ENCODE measurements at regions not wholly inside any gene's neighbourhood (a gene's known extent, or its start where the extent isn't known, plus 50 kb on each side); places are given as distances from the start of the nearest gene placed in this dataset.
A peak's percentile ranks its signal among the peaks of the same experiment; 100 is the strongest.

DNA sequence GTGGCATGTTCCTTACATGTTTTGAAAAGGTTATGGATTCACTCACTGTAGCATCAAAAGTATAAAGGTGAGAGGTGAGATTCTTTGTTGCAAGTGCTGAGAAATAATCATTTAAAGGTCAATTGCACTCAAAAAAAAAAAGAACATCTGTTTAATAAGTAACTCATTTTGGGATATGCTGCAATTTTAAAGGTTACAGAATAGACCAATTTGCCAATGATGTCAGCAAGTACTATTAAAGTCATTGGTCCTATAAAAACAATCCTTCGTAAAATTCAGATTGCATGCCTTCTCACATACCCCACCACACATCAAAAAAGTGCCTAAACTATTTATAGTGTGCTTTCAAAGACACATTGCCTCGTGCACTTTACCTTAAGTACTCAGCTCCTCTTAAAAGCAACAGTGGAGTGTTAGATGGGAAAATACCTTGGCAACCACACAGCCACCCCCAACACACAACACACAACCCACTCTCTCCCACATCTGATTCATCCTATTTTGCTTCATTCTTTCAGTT, 218.2 kb upstream of the ADGRL2 start:
- DNase-seq (ENCODE audit: low read depth, low spot score) = no peak

DNA sequence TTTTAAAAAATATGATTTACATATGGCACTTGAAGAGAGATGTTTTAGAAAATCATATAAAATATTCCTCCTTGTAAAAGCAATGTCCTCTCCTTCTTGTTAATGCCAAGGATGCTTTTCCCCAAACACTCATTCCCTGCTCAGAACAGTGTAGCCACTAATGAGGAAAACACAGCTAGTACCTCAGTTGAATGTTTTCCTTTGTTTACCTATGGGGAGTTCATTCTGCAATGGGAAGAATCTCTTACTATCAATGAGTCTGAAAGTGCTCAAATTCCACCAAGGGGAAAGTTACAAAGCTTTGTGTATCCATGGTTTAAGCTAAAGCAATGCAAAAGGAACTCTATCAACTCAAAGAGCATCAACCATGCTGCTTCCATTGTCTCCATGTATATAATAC, 221.9 kb upstream of the ADGRL2 start:
- DNase-seq (ENCODE audit: low read depth, low spot score) = no peak

DNA sequence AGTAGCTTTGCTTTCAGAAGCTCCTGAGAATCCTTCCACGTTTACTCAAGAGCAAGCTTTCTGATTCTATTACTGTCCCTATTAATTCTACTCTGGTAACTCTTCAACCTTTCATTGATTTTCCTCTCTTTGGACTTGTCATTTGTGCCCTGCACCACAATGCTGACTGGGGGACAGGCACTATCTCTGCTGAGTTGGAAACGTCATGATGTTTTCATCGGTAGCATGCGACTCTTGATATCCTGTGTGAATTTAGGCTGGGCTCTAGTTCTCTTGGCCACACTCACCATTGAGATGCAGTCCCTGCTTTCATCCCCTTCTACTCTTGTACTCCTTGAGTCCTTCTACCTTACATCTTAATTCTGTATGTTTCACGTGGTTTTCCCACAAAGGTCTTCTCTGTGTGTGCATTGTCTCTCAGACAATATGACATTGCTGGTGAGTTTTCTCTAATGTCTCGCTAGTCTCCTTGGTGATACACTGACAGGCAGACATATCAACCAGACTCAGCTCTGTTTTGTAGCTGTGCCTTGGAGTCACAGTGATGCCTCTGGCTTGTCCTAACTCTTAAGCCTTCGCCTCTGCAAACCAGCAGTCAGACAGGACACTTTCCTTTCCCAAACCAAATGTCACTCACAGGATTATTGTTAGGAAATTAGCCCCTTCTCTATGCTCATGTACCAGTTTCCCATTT, 223.6 kb upstream of the ADGRL2 start:
- no peak for DNase-seq (ENCODE audit: low read depth, low spot score)

DNA sequence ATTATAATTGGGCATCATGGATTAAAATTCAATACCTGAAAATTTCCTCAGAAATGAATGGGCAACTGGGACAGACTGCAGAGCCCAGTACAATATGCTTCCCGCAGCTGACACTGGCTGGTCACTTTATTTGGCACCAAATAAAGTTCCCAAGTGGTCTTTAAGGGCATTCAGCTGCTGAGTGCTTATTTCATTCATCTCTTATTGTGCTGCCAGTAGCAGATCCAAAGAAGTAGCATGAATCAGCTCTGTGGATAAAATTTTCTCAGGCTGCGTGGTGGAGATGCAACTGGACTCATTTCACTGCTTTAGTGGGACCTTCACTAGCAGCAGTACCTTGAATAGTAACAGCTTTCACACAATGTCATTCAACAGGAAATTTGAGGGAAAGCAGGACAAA, 226.3 kb upstream of the ADGRL2 start:
- no peak for DNase-seq (ENCODE audit: low read depth, low spot score)

DNA sequence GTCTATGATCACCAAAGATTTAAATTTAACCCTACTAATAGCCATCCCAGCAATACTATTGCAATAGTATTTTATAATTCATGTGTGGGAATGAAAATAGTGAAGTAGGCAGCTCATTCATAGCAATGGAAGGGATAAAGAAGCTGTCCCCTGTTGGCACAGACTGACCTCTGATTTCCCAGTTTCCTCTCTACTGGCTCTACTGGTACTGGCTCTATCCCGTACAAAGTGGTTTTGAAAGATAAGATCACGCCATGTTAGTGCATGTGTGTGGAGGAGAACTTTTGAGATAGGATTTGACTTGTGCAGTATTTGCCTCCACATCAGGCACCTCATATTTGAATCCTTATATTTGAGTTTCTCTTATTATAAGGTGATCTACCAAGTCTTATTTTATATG, 227.3 kb upstream of the ADGRL2 start:
- no peak for DNase-seq (ENCODE audit: low read depth, low spot score)

GRCh38 chr1:81571946-81572345, 228.8 kb upstream of the ADGRL2 start:
- DNase-seq (ENCODE audit: low read depth, low spot score) = no peak

- no peak for DNase-seq (ENCODE audit: low read depth, low spot score)
Observed at GRCh38 chr1:81569761-81570160, 231.0 kb upstream of the ADGRL2 start.

- no peak for DNase-seq (ENCODE audit: low read depth, low spot score)
Observed at GRCh38 chr1:81563632-81564031, 237.1 kb upstream of the ADGRL2 start.

GRCh38 chr1:81562934-81563333, 237.8 kb upstream of the ADGRL2 start:
- no peak for DNase-seq (ENCODE audit: low read depth, low spot score)

DNA sequence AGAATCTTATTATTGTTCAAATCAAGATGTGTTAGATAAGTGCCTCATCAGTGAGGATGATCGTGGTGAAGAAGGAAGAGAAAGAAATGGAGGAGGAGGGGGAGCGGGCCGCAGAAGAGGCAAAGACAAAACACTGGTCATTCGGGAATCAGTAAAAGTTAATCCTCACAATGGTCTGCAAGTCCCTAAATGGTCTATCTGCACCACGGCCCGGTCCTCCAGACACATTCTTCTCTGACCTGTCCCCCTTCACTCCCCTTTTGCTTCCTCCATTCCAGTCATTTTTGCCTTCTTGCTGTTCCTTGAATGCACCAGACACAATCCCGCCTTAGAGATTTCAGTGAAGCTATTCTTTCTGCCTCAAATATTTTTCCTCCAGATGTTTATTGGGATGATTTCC, 240.1 kb upstream of the ADGRL2 start:
- no peak for DNase-seq (ENCODE audit: low read depth, low spot score)

- no peak for DNase-seq (ENCODE audit: low read depth, low spot score)
Observed at GRCh38 chr1:81559662-81560350, 240.9 kb upstream of the ADGRL2 start.

DNA sequence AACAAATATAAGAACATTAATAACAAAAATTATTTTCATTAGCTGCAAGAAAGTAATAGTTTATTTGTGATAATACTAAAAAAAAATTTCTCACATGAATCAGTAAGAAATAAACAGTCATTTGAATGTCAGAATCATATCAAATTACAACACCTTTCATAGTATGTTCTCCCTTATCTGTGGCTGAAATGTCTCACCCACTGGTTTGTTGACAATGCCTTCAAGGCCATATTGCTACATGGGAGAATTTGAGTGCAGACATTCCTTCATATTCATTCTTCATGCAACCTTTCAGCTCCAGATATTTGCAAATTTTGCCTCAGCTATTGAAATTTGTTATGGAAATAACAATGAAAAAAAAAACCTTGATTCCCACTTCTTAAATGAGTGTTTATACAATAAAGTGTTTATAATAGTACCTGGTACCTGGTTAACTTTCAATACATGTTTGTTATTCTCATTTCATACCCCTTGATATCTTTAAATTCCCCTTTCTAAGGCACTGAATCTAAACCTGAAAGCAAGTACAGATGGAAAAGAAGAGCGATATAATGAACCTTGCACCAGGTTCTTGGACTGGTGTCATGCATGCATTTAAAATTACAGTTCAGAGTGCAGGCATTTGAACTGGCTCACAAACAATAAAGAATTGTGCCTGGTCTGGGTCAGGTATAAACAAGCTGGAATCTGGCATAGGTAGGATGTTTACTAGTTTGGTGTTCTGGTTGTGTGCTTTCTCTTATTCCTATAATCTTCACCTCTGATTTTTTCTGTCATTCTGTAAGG, 242.2 kb upstream of the ADGRL2 start:
- no peak for DNase-seq (ENCODE audit: low read depth, low spot score)

DNA sequence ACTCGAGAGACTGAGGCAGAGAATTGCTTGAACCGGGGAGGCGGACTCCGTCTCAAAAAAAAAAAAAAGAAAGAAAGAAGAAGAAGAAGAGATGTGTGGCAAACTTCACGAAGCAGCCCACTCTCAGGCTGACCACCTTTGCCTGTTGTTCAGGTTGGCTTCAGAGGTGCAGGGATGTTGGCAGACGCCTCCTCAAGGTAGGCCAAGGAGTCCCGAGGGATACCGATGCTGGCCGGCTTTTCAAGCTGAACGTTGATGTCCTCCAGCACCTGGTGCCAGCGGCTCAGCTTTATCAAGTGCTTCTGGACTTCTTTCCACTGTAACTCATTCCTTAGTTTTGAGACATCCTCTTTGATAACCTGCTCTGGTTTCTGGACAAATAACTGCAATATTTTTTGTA, 243.8 kb upstream of the ADGRL2 start:
- no peak for DNase-seq (ENCODE audit: low read depth, low spot score)

DNA sequence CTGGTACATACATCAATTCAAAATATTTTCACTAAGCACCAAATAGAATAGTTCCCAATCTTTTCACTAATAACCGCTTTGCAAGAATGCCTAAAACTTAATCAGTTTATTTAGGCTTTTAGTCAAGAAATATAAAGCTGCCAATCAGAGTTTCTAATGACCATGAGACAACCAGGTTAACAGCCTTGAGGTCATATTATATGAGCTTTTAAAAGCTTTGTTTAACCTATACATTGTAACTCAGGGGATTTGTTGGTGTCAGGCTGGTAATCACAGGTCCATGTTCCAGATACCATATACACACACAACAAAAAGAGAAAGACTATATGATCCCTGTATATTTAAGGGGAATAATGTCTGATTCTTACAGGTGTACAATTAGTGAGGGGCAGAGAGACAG, 246.2 kb upstream of the ADGRL2 start:
- no peak for DNase-seq (ENCODE audit: low read depth, low spot score)

- DNase-seq (ENCODE audit: low read depth, low spot score) = no peak
Observed at GRCh38 chr1:81554108-81554507, 246.6 kb upstream of the ADGRL2 start.

DNA sequence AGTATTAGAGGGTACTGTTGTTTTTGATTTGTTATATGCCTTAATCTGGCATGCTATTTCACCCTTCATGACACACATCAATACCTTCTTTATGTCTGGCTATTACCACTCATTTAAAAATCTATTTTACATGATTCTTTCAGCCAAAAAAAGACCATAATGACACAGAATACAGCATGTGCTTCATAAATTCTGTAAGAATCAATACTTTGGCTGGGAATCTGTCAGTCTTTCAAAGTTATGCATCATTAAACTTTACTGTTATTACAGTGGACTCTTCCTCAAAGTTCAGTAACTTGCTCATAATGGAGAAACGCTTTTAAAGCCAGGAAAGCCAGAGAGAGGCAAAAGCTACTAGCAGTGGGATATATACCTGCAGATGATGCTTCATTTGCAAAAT, 247.2 kb upstream of the ADGRL2 start:
- no peak for DNase-seq (ENCODE audit: low read depth, low spot score)

- no peak for DNase-seq (ENCODE audit: low read depth, low spot score)
Observed at GRCh38 chr1:81551946-81552345, 248.8 kb upstream of the ADGRL2 start.

DNA sequence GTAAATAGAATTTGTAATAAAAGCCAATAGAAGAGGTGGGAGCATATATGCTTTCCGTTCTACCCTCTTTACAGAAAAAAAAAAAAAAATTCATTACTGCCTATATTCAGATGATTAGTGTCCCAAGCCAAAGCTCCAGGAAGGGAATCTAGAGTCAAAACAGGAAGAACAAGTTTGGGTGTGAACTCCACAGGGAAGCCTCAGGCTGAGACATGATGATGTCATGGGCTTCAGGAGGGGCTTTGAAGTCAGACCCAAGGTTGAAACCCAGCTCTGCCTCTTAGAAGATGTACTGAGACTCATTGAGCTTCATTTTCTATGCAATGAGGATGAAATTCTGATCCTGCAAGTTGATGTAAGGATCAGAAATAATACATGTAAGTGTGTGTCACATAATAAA, 250.0 kb upstream of the ADGRL2 start:
- DNase-seq (ENCODE audit: low read depth, low spot score) = no peak

DNA sequence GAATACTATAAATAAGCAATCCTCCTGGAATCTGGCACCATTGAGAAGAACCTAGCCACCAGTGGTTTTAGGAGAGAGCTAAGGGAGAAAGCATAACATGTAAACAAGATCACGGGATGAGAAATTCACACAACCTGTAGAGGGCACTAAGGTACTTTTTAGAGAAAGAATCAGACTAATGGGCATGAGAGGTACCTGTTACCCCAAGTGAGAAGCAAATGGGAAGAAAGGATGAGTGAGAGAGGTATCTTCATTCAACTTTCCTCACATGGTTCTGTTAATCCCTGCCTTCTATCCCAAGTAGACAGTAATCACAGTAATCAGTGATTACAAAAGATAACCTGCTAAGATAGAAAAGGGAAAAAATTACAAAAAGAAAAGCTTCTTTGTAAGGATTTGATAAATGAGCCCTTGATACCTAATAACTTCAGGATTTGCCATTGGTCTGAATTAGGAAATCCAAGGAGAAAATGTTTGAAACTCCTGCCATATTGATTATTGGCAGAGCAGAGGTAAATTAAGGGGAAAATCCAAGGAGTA, 251.1 kb upstream of the ADGRL2 start:
- DNase-seq (ENCODE audit: low read depth, low spot score) = peak; percentile 5

DNA sequence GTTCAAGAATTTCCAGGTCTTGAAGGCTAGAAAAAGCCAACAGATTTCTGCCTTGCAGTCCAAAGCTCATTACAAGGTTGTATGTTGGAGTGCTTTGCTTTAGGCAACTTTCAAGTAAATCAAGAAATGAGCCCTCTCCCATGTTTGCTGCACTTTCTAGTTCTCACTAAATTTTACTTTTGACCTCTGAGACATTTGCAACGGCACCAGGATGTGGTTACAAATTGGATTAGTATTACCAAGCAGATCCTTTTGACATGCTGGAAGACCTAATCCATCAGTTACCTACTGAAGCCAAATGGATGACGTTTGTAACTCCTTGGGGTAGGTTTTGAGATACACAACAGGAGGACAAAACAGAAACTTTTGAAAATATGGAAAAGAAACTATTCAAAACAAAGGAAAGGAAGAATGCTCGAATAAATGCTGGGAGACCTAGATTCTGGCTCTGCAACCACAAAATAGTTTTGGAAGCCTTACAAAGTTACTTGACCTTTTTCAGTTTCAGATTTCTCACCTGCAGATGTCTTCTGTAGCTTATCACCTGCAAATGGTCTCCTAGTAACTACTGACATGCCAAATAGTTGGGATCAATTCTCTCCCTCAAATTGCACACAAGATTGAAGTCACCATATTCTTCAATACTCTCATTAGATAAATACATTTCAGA, 251.7 kb upstream of the ADGRL2 start:
- DNase-seq (ENCODE audit: low read depth, low spot score) = no peak

- DNase-seq (ENCODE audit: low read depth, low spot score) = no peak
Observed at GRCh38 chr1:81547912-81548303, 252.8 kb upstream of the ADGRL2 start.

All from brain pericyte (primary cell).